Activated gamma-delta T cell treated with anti-CD3 and anti-CD28 coated beads, Interleukin-2, amount 50 U/mL, for 16 hours (primary cell): ENCODE measurements at regions not wholly inside any gene's neighbourhood (a gene's known extent, or its start where the extent isn't known, plus 50 kb on each side); places are given as distances from the start of the nearest gene placed in this dataset.
A peak's percentile ranks its signal among the peaks of the same experiment; 100 is the strongest.

Experiments
- DNase-seq: peaks from one replicate; pipeline ENCODE4 v3.0.0-alpha.2; 2020; ENCODE audit warnings: low read depth

DNA sequence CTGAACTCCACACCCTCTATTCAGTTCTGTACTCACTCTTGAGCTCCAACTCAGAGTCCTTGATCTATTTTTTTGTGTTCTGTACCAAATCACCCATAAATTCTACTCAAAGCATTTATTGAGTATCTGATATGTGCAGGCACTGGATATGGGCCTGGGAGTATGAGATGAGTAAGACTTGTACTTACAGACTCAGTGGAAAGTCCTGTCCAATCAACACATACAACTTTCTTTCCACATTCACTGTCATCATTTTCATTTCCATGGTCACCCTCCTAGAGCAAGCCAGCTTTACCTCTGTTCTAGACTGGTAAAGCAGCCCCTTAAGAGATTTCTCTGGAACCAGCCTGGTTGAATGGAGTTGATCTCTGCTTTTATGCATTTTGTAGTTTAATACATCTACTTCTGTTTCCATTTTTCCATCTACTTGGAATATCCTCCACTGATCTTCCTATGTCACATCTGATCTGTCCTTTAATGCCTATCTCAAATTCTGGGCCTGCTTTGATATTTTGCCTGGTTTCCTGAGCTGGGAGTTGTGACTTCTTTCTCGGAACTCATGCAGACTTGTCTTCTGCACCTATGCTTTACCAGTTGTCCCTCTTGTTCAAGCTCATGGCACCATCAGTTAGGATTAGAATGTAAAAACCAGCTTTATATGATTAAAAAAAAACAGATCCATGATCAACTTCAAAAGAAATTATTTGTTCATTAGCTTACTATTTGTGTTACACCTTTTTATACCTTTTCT, 96.9 kb upstream of the GLS start:
- DNase-seq: no peak

DNA sequence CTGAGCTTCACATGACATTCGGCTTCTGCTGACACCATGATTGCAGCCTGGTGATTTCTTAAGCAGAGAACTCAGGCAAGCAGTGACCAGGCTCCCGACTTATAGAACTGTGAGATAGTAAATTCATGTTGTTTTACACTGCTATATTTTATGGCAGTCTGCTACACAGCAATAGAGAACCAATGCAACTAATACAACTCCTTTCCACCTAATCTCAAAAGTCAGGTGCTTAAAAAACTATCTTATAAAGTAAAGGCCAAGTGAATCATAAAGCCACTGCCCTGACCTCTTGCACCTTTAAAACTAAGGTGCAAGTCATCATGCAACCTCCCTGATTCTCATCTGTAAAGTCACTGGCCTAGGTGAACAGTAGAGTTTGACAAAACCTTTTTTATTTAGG, 95.3 kb upstream of the GLS start:
- no peak for DNase-seq

DNA sequence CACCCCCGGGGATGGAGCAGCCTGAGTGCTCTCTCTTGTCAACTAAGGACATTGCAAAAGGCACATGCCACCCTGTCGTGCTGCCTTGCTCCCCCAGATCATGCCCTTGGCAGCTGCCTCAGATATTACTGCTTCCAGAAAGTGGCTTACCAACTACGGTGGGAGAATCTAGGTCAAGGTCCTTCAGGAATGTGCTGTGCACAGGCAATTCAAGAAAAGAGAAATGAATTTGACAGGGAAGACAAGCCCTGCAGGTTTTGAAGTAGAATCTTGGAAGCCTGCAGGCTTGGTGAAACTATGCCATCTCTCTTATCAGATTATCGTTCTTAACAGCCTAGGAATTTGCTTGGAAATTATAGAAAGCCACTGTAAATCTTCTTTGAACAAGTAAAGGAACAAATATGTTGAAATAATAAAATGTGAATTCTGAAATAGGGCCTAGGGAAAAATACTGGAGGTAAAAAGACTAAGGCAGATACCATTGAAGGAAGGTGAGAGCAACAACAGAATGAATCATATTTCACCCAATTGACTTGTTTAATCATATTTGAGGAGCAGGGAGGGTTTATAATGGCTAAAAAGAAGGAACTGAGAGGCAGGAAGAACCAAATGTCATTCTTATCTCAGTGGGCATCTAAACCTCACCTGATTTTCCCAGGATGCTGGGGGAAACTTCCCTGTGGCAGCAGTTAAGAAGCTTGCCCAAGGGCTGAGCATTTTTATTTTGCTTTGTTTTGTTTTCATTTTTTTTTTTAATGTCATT, 94.0 kb upstream of the GLS start:
- DNase-seq: no peak

DNA sequence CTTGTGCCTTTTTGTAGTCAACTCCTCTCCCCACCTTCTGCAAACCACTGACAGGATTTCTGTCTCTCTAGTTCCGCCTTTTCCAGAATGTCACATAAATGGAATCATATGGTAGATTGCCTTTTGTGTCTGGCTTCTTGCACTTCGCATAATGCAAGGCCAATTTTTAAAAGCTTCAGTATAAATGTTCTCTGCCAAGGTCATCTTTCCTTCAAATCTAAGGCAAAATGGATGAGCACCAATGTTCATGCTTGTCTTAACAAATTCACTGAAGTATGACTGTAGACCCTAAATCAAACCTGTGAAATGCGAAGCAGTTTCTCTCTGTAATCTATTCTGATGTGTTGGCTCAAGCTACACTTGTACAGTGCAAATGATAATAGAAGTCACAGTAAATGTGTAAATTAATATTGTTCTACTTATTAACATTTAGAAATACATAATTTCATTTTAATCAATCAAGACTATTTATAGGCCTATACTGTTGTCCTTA, 92.8 kb upstream of the GLS start:
- no peak for DNase-seq

DNA sequence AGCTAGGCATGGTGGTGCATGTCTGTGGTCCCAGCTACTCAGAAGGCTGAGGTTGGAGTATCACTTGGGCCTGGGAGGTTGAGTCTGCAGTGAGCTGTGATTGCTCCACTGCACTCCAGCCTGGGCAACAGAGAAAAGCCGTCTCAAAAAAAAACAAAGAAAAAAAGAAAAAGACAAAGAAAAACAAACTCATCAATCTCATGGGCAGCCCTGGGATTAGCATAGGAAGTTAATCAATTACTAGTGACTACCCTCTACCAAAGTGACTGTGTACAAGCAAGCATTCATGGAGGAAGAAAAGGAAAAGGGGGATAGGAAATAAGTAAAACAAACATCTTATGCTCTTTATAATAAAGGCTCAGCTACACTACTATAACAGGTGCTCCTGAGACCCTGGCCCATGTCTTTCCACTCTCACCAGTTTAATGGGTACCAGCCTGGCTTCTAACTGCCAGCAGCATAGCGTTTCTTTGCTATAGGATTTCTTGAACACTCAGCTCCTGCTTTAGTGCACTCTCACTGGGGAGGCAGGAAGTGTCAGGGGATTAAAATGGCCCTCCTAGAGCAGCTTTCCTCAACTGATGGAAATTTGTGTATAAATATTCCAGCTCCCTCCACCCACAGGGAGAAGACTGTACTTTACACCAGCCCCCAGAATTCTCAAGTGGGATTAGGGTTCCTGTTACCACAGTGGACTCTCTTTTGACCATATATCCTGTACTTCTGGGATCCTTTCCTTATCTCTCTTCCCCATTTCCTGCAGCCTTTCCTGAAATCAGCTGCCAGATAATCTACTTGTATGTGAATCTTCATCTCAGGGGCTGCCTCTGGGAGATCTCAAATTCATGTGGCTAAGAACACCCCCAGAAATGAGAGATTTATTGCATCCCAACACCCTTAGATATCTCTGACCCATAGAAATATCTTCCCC, 91.3 kb upstream of the GLS start:
- no peak for DNase-seq

DNA sequence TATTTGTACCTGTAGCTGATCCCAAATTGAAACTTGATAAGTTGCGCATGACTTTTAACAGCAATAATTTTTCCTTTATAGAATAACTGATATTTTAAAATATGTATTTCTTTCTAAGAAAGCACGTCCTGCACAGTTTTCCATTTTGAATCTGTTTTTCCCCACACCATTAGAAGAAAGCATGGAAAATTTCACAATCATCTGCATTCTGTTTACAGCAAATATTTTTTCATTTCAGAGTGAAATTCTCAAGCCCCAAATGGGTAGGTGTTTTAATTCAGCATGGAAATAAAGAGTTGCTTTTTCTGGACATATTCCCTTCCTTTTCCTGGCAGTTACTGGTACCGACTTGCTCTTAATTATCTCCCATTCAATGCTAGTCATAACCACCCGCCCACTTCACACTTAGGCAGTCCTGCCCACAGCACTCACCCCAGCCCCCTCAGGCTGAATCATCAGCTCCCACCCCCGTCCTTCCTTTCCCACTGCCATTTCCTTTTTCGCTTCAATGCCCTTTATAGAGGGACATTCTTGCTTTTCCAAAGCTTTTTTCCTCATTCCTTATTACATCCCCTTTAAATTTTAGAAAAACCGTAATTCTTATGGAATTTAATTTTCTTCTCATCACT, 89.2 kb upstream of the GLS start:
- DNase-seq: peak; percentile 21

DNA sequence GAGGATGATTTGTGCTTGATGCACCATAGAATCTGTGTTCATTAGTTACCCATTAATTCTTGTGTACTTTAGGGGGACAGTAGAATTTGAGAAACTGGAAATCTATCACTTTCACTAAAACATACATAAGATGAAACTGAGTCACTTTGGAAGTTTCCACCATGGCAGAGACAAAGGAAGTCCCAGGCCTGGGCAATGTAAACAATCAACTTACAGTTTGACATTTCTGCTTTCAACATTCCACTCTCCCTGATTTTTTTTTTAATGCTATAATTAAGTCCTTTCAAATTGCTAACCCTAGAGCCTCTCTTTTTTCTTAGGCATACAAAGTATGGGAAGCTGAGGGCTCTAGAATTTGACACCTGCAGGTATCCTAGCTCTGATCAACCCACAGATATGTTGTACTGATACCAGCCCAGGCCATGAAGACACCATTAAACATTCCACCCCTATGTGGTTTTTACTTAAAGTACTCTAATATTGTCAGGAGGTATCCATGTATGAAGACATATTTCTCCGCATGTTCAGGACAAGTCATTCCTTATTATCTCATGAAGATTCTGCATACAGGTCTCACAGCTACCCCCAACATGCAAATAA, 88.5 kb upstream of the GLS start:
- no peak for DNase-seq

DNA sequence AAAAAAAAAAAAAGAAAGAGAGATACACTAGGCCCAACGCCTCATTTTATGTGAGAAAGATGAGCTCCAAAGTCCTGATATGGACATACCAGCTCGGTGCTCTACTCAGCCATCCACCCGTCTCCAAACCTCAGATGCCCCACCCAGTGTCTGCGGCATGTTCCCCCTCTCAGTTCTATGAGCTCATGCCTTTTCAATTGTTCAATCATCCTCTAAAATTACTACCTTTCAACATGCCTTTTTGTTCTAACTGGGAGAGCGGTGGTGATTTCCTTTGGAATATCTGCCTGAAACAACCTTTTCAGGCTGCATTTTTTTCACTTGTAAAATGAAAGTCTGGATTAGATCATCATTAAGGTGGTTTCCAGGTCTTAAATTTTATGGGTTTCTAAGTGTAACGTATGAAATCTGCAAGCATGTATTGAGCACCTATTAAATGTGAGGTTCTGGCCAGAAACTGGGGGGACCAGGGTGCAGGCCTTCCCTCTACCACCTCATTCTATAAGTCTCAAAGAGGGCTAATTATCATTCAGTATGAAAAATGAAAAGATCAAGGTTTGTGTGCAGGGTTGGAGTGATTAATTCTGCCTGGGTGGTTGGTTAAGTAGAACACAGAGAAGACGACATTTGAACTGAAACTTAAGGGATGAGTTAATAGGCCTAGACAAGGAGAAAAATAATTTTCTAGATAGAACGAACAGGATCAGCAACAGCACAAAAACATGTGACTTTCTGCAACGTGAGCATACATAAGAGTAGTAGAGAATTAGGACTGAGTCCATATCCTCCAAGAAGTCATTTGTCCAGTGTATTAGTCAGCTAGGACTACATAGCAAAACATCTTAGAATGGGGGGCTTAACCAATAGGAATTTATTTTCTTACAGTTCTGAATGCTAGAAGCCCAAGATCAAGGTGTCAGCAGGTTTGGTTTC, 87.4 kb upstream of the GLS start:
- no peak for DNase-seq

DNA sequence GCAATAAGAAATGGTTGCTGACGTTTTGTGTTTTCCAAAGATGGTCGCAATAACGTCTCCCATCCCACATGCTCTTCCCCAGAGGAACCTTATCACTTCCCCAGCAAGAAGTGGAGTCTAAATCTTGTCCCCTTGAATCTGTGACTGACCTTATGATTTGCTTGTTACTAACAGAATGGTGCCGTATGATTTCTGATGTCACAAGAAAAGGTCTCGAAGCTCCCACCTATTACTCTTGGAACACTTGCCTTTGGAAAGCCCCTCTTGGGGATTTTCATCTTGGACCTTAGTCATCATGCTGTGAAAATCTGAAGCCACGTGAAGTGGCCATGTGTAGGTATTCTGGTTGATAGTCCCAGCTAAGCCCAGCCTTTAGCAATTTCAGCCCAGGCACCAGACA, 86.2 kb upstream of the GLS start:
- DNase-seq: no peak

DNA sequence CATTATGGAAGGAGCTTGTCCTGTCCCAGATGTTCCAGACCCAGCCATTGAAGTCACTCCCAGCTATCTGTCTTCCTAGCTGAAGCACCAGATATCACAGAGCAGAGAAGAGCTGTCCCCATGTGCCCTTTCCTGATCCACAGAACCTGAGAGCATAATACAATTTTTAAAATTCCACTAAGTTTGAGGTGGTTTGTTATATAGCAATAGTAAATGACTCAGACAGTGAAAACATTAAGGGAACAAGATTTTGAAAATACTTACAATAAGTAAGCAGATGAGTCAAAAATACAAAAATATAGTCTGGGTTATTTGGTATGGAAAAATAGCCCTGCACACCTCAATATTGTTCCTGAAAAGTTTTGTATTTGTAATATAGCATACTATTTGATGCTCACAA, 85.8 kb upstream of the GLS start:
- DNase-seq: no peak

DNA sequence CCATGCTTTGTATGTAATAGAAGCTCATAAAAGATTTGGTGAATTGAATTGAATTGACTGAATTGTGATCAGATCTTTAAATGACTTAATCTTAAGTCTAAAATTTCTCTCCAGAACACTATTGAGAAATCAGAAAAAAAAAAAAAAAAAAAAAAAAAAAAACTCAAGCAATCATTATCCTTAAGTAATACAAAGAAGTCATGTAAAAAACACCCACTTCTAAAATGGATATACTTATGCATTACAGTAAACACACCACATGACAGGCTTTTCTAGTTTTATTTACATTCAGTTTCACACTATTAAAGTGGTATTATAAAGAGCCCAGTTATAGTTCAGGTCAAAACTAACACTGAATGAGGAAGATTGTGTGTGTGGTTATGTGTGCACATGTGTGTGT, 84.9 kb upstream of the GLS start:
- no peak for DNase-seq

DNA sequence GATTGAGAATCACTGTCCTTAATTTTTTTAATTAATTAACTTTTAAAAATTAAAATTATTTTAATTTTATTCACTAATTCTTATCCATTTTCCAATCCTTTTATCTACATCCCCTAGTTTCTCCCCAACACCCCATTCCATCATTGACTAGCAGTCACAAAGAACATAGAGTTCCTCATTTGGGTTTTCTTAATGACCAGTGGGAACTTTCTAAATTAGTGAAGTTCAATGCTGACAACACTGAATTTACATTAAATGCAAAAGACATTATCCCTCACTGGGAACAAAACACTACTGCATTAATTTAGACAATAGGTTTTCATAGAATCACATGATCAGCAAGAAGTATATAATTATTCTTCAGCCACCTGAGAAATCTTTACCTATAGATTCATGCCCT, 80.6 kb upstream of the GLS start:
- no peak for DNase-seq

DNA sequence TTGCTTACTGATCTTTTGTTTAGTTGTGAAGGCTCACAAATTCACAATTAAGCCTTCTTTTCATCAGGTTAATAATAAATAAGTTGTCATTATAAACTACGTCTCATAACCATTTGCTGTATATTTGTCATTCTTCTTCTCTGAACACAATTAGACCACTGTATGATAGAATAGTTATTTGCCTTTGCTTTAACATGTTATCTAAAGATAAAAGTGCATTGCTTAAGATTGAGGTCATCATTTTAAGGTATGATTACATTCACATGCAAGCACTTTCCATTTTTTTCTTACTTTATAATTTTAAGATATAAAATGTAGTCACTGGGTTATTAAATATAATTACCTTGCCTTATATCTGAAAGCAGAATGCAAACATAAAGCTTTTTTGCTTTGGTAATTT, 80.1 kb upstream of the GLS start:
- DNase-seq: no peak

DNA sequence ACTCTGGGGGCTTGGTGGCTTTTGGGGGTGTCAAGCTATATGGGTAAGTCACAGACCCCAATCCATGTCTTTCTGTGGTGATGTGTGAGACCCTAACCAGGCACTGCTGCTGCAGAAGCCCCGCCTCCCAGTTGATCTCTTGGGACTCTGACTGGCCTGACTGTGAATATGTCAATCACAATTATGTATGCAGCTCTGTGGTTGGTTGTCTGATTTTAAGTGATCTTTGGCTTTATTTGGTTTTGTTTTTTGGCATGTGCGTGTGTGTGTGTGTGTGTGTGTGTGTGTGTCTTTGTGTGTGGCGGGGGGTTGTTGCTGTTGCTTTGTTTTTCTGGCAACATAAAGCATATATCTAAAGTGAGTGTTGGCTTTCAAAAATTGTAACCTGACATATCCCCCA, 78.5 kb upstream of the GLS start:
- no peak for DNase-seq

DNA sequence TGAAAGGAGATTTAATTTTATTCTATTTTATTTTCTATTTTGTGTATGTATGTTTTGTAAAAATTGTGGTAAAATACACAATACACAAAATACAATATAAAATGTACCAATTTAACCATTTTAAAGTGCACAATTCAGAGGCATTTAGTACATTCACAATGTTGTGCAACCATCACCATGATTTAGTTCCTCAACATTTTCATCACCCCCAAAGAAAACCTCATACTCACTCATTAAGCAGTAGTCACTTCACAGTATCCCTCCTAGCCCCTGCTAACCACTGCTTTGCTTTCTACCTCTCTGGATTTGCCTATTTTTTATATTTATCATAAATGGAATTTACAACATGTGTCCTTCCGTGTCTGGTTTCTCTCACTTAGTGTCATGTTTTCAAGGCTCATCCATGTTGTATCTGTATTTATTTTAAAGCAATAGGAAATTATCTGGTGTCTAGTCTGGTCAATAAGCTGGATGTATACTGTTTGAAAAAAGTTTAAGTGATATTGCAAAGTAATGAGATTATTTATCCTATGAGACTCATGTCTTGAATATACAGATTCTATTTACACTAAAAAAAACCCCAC, 77.9 kb upstream of the GLS start:
- no peak for DNase-seq

DNA sequence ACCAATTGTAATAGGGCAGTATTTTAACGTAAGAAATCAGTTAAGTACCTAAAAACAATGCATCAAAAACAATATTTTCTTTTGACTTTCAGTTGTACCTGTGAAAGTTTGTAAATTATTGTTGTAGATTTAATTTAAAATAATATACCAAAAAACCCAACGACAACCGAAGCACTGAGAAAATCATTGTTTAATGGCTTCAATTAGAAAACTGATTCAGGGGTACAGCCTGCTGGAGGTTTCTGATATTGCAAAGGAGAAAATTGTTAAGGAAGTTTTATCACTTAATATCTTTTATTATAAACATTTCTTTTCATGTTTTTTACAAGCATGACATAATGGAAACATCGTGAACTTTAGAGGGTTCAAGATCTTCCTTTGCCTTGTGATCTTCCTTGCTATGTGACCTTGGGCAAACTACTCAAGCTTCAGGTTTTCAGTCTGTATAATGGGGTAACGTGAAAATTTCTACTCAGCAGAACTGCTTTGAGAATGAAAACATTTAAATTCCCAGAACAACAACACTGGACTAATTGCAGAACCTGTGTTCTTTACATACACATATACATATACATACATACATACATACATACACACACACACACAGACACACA, 76.3 kb upstream of the GLS start:
- no peak for DNase-seq

DNA sequence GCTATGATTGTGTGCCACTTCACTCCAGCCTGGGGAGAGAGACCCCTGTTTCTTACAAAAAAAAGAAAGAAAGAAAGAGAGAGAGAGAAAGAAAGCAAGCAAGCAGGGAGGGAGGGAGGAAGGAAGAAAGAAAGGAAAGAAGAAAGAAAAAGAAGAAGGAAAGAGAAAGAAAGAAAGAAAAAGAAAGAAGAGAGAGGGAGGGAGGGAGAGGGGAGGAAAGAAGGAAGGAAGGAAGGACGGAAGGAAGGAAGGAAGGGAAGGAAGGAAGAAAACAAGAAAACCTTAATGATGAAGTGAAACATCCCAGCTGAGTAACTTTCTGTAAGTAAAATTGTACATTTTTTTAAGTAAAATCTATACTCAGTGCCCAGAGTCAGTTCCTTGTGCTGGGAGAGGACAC, 75.5 kb upstream of the GLS start:
- no peak for DNase-seq

DNA sequence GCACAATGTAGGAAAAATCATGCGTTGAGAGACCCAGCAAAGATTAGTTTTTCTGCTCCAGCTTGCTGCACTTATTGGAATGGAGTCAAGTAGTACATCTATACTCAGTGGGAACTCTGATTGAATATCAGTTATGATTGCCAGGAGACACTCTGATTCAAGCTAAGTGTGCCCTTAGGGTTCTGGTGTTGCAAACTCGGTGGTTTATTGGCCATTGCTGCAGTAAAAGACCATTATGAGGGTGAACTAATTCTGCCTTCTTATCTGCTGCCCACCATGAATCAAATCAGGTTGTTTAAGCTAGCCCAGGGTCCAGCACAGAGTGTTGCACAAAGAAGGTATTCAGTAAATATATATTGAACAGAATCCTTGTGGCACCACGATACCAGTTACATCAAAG, 74.8 kb upstream of the GLS start:
- DNase-seq: no peak

DNA sequence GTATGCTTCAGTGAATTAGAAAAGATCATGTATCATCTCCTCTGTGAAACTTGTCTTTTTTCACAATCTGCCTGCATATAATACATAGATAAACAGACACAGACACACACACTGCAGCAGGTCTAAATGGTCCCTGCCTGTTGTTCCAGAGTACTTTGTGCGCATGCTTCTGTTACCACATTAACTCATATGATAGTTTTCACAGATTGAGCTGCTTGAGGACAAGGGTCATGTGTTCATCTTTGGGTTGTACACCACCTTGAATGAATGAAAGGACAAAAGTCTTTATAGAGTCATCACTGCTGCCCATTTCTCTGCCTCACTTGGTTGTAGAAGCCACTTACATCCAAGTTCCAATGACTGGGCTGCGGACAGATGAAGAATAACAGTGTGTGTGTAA, 72.7 kb upstream of the GLS start:
- DNase-seq: no peak
